ENCODE measurements at regions not wholly inside any gene's neighbourhood (a gene's known extent, or its start where the extent isn't known, plus 50 kb on each side); places are given as distances from the start of the nearest gene placed in this dataset.

DNA sequence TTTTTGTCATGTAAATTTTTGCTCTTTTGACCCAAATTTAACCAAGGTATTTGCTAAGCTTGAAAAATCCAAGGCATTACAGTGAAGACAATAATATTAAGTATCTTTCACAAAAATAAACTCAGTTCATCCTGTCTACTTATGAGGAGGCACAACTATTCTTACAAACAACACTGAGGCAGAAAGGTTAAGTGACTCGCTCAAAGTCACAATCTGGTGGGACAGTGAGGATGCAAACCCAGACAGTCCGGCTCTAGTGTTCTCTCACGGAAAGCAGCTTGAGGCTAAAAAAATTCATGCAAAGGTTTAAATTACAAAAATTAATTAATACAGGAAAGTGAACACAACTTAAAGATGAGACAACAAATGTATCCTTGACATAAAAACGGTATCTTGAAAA, 125.3 kb downstream of the SIPA1L2 start (continued):
- TF ChIP-seq CHD7 (IDR thresholded peaks at IDR 0.05; ENCODE audit: insufficient replicate concordance, low read length) (no peak), RXRA (IDR thresholded peaks at IDR 0.05; ENCODE audit: insufficient read depth, low read depth, low read length) (no peak), BRCA1 (IDR thresholded peaks at IDR 0.05; ENCODE audit: low read depth, low read length) (no peak), BACH1 (IDR thresholded peaks at IDR 0.05; ENCODE audit: low read length) (no peak), MAX (IDR thresholded peaks at IDR 0.05) (no peak), SP4 (IDR thresholded peaks at IDR 0.05; ENCODE audit: low read length) (no peak), USF2 (IDR thresholded peaks at IDR 0.05; ENCODE audit: low read length) (no peak), POLR2A (IDR thresholded peaks at IDR 0.05; ENCODE audit: control extremely low read depth in 1 of 2, low read depth in 2 of 2, low read length in 2 of 2) (no peak), RAD21 (IDR thresholded peaks at IDR 0.05 in 1 of 2, conservative IDR thresholded peaks at IDR 0.05 in 1 of 2; ENCODE audit: low read depth in 2 of 2, low read length in 2 of 2) (no peak), SAP30 (IDR thresholded peaks at IDR 0.05; ENCODE audit: insufficient read depth, insufficient replicate concordance, low read length) (no peak), EGR1 (IDR thresholded peaks at IDR 0.05; ENCODE audit: borderline replicate concordance, low read depth, low read length) (no peak)

All from H1 (cell line).